HEK293 (cell line): ENCODE measurements at regions not wholly inside any gene's neighbourhood (a gene's known extent, or its start where the extent isn't known, plus 50 kb on each side); places are given as distances from the start of the nearest gene placed in this dataset.

Experiments
- KLF7 ChIP-seq: fragments of 450-650 bp; formaldehyde crosslinking; IDR thresholded peaks from 2 replicates; pipeline ENCODE4 v1.5.1; 2016; ENCODE audit warnings: missing biosample characterization, missing genetic modification characterization, borderline replicate concordance
- YY1 ChIP-seq: fragments of 450-650 bp; formaldehyde crosslinking; IDR thresholded peaks from 2 replicates; pipeline ENCODE4 v1.5.1; 2018; ENCODE audit warnings: missing biosample characterization, missing genetic modification characterization
- ZFP69B ChIP-seq: fragments of 450-650 bp; formaldehyde crosslinking; IDR thresholded peaks from 2 replicates; pipeline ENCODE4 v1.5.1; 2016; ENCODE audit warnings: missing biosample characterization, missing genetic modification characterization
- ZNF274 ChIP-seq, 2 experiments: fragments of 200-500 bp in 1 of 2; fragments of 450-650 bp in 1 of 2; sonication (Bioruptor generic) in 1 of 2; formaldehyde crosslinking in 1 of 2; IDR thresholded peaks; 2 replicates each; pipeline versions ENCODE4 v1.5.1 to v1.6.1; 2014 to 2016; ENCODE audit warnings: borderline replicate concordance in 1 of 2, inconsistent platforms in 1 of 2, low read length in 1 of 2, missing biosample characterization in 1 of 2, missing genetic modification characterization in 1 of 2
- ZNF416 ChIP-seq: fragments of 450-650 bp; formaldehyde crosslinking; IDR thresholded peaks from 2 replicates; pipeline ENCODE4 v1.5.1; 2016; ENCODE audit warnings: missing biosample characterization, missing genetic modification characterization
- ZNF501 ChIP-seq: fragments of 450-650 bp; formaldehyde crosslinking; IDR thresholded peaks from 2 replicates; pipeline ENCODE4 v1.5.1; 2016; ENCODE audit warnings: missing biosample characterization, missing genetic modification characterization
- ZNF626 ChIP-seq: fragments of 450-650 bp; sonication (Bioruptor Pico); formaldehyde crosslinking; IDR thresholded peaks from 2 replicates; pipeline ENCODE4 v1.5.1; 2018; ENCODE audit warnings: missing biosample characterization, missing genetic modification characterization, inconsistent platforms
- ZSCAN30 ChIP-seq: fragments of 450-650 bp; IDR thresholded peaks from 2 replicates; pipeline ENCODE4 v1.5.1; 2018; ENCODE audit warnings: missing biosample characterization, mild to moderate bottlenecking, missing genetic modification characterization, moderate library complexity
- TF ChIP-seq, protein P1 (sequence below): fragments of 450-650 bp; formaldehyde crosslinking; IDR thresholded peaks from 2 replicates; pipeline ENCODE4 v1.5.1; 2016; ENCODE audit warnings: missing biosample characterization, missing genetic modification characterization
- TF ChIP-seq, protein P2 (sequence below): fragments of 450-650 bp; formaldehyde crosslinking; optimal IDR thresholded peaks from 2 replicates; pipeline ENCODE3; 2016; ENCODE audit warnings: missing biosample characterization, mild to moderate bottlenecking, missing genetic modification characterization

DNA sequence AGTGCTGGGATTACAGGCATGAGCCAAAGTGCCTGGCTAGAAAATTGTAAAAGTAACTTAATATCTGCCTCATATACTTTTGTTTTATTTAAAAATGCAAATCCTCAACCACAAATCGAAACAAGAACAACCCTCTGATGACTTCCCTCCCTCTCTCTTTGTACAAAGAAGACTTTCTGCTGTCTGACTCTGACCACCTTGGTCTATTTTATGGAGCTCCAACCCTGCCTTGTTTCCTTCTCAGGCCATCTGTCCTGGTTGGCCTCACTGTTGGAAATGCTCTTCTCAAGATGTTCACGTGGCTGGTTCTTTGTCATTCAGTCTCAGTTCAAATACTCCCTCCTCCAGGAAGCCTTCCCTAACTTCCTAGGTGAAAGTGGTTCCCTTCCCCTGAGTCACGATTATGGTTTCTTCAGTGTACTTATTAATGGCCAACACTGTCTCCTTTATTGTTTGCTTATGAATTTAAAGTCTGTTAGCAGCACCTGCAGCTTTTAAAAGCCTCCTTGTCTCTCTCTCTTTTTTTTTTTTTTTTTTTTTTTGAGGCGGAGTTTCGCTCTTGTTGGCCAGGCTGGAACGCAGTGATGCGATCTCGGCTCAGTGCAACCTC lies 151.5 kb upstream of the SALL4 start:
- TF ChIP-seq ZFP69B (tag by site-specific recombination) (no peak), ZNF274 (IDR thresholded peaks at IDR 0.05; ENCODE audit: low read length) (no peak), ZNF274 (tag by site-specific recombination; IDR thresholded peaks at IDR 0.05; ENCODE audit: borderline replicate concordance) (no peak), YY1 (tag by site-specific recombination) (no peak), ZSCAN30 (tag by site-specific recombination) (no peak), ZNF416 (tag by site-specific recombination) (no peak), ZNF626 (tag by site-specific recombination) (no peak), ZNF501 (tag by site-specific recombination) (no peak), KLF7 (tag by site-specific recombination) (no peak)
- TF ChIP-seq, protein P1, sequence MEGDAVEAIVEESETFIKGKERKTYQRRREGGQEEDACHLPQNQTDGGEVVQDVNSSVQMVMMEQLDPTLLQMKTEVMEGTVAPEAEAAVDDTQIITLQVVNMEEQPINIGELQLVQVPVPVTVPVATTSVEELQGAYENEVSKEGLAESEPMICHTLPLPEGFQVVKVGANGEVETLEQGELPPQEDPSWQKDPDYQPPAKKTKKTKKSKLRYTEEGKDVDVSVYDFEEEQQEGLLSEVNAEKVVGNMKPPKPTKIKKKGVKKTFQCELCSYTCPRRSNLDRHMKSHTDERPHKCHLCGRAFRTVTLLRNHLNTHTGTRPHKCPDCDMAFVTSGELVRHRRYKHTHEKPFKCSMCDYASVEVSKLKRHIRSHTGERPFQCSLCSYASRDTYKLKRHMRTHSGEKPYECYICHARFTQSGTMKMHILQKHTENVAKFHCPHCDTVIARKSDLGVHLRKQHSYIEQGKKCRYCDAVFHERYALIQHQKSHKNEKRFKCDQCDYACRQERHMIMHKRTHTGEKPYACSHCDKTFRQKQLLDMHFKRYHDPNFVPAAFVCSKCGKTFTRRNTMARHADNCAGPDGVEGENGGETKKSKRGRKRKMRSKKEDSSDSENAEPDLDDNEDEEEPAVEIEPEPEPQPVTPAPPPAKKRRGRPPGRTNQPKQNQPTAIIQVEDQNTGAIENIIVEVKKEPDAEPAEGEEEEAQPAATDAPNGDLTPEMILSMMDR (tag by site-specific recombination): no peak
- TF ChIP-seq, protein P2, sequence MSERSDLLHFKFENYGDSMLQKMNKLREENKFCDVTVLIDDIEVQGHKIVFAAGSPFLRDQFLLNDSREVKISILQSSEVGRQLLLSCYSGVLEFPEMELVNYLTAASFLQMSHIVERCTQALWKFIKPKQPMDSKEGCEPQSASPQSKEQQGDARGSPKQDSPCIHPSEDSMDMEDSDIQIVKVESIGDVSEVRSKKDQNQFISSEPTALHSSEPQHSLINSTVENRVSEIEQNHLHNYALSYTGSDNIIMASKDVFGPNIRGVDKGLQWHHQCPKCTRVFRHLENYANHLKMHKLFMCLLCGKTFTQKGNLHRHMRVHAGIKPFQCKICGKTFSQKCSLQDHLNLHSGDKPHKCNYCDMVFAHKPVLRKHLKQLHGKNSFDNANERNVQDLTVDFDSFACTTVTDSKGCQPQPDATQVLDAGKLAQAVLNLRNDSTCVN: no peak
